GM18873 (cell line): ENCODE measurements at regions not wholly inside any gene's neighbourhood (a gene's known extent, or its start where the extent isn't known, plus 50 kb on each side); places are given as distances from the start of the nearest gene placed in this dataset.
"Not testable (repeated sequence)": the region's sequence is repeated elsewhere in the genome, so short reads cannot be mapped to it uniquely, and the experiment has no call there.

ENCODE experiments used
- ATAC-seq: cut with Tn5 transposase; IDR thresholded peaks from one replicate; pipeline ENCODE4 v1.9.1; 2021; ENCODE audit warnings: mild to moderate bottlenecking, moderate library complexity, moderate number of reproducible peaks; ENCODE audit not compliant: unreplicated experiment, low FRiP score

DNA sequence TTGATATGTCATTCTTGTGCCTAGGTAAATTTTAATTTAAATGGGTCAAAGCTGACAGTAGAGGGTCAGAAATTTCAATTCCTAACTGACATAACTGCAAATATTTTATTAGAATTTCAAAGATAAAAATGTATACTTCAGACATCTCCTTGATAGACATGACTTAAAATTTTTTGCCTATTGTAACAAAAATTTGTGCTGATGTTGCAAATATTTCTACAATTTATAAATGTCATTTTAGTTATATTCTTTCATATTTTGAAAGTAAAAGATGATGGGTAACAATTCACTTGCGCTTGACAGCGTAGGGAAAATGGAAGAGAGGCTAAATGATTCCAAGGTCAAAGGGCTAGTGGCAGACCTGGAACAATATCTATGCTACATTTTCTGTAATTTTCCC is 220.3 kb upstream of the ST8SIA4 start:
- no peak for ATAC-seq

DNA sequence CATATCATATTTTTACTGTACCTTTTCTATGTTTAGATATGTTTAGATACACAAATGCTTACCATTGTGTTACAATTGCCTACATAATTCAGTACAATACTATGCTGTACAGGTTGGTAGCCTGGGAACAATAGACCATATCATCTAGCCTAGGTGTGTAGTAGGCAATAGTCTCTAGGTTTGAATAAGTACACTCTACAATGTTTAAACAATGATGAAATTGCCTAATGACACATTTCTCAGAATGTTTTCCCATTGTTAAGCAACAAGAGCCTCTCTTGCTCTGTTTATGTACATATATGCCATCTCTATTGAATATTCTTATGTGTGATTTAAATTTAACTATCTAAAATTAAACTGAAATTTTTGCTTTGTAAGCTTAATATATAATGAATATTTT is 209.6 kb upstream of the ST8SIA4 start:
- no peak for ATAC-seq

DNA sequence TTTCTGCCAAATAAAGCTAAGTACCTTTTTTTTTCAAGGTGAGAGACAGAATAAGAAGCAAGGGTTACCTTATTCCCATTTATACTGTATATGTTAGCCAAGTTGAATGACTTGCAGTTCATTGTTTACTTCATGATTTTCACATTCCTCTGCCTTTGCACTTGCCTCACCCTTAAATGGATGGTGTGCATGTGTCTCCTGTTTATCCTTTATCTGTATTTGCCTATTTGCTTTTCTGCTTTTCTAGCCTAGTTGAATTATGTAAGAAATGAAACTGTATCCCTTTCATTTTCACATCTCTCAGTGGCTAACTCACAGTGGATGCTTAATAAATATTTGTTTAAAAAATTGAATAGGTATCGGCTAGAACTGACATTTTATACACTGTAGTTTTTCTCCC is 200.8 kb upstream of the ST8SIA4 start:
- no peak for ATAC-seq

DNA sequence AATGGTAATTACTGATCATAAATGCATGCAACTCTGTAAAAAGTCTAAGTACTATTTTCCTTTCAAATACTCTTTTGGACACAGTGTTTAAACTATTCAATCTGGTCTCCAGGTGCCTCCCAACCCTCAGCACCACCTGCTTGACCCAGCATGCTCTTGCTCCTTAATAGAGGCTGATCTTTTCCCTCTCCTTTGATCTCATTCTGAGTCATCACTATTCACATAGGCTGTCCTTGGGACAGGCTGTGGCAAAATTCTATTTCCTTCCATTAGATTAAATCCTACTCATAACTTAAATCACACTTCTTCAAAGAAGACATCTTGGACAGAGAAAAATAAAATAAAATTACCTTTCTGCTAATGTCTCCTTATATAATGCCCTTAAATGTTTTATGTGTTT is 199.4 kb upstream of the ST8SIA4 start:
- ATAC-seq: no peak

DNA sequence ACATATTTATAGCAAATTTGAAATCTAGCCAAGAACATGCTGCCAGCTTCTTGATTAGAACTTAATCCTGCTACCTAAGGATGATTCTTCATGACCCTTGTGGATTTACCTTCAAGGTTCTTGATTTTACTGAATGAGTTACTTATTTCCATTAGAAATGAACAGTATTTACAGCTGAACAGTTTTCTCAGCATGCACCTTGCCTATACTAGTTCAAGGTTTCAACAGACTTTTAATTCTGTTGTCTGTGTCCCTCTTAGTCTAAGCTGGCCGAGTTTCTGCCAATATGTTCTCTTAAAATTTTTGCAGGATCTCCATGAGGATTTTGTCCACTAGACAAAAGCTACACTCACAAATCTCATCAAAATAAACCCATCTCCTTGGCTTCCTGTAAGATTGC is 188.8 kb upstream of the ST8SIA4 start:
- ATAC-seq: no peak

DNA sequence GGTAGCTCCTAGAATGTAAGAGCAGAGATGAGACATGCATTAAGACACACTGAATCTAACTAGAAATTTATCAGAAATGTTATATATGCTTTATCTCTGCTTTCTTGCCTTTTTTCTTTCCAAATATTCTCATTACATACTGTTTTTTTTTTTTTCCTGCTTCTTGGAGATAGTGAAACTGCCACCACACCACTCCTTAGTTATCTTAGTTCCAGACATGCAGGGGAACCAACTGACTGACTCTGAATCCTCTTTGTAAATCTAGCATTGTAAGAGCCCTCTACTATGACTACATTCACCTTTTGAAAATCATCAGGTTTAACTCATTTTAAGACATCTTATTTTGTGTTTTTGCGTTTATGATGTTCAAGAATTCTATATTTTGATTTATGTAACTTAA is 181.3 kb upstream of the ST8SIA4 start:
- no peak for ATAC-seq

DNA sequence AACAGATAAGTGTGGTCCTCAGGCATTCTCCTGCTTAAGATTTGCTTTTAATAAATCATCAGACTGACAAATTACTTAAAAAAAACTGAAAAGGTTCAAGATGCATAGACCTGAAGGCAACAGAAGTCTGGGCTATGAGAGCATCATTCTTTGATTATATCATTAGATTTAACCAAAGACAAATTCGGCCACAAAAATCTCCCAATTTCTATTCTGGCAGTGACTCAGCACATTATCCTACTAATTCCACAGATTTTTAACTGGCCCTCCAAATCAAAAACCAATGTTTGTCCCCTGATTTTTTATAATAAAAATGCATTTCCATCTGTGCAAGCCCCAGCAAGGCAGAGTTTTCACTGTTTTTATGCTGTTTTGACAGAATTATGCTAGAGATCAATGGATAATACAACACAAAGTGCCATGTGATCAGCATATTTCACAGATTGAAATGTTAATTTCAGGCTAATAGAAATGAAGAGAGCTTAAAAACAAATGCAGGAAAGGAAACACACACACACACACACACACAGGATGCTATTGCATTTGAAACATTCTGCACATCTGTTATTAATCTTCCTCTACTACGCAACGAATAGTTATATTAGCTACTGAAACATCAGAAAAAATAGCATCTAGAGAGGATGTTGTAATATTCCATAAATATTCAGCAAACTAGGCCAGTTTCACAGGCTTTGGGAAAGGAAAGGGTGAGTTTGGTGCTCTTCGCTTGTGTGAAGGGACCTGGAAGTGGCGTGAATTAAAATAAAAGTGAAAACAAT is 177.6 kb upstream of the ST8SIA4 start:
- no peak for ATAC-seq

DNA sequence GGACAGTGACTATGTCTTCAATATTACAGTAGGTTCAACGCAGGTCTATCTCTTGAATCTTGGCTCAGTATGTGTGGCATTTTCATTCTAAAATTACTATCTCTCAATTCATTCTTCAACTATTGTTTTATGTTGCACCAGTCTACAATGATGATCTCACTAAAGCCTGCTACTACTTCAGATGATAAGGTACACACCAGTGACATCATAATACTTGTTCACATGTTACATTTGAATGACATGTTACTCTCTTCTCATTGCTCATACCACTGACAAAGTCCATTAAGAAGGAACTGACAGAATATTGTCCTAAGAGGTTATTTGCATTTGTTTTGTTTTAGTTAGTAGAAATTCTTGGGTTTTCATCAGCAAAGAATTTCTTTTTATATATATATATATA is 165.2 kb upstream of the ST8SIA4 start:
- no peak for ATAC-seq

DNA sequence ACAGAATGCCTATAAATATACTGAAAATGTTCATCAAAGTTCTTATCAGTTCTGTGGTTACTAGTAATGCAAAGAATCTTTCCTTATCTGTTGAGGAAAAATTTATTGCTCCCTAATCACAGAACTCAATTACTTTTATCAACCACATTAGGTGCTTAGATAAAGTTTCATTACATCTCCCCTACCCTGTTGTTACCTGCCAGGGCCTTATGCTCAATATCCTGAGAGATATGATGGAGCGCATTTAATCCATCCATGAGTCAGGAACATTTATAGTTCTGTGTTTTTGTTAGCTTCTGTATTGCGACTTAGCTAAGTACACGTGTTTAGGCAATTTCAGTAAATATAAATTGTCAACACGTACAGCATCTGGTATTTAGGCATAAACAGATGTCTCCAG is 164.3 kb upstream of the ST8SIA4 start:
- no peak for ATAC-seq

DNA sequence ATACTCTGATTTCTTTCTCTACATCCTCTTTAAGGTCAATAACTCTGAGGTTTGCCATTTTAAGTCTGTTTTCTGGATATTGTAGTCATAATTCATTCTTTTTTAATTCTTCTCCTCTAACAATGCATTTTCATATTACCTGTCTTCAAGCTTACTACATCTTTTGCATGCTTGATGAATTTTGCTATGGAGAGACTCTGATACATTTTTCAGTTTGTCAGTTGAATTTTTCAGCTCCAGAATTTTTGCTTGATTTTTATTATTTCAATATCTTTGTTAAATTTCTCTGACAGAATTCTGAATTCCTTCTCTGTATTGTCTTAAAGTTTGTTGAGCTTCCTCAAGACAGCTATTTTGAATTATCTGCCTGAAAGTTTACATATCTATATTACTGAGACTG is 159.8 kb upstream of the ST8SIA4 start:
- ATAC-seq: no peak

DNA sequence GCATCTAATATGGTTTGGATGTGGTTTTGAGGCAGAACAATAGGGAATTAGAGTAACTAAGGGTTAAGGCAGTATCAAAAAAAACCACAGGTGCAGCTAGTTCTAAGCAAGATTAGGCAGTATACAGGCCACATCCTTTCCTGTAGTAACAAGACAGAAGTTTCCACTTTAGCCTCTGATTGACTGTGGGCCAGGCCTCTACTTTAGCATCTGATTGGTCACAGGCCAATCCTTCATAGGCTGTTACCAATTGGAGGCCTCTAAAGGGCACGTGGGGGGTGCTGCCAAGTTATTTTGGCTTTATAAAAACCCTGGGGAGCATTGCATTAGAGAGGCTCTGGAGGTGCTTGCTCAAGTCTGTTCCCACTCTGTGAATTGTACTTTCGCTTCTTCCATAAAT is 144.1 kb upstream of the ST8SIA4 start:
- no peak for ATAC-seq

DNA sequence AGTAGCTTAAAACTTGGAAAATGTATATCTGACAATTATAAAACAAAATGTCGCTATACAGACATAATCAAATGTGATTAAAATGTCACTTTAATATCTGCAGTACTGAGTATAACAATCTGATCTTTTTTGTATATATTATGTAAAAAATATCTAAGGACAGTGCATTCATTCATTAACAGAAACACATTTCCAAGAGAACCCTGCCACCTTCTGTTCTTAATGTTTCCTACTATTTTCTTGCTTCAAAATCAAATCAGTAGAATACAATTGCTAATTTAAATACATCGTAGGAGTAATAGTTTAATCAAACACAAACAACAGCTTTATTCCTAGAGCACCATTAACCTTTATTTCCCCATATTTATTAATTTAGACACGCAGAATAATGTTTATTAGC is 142.6 kb upstream of the ST8SIA4 start:
- no peak for ATAC-seq

DNA sequence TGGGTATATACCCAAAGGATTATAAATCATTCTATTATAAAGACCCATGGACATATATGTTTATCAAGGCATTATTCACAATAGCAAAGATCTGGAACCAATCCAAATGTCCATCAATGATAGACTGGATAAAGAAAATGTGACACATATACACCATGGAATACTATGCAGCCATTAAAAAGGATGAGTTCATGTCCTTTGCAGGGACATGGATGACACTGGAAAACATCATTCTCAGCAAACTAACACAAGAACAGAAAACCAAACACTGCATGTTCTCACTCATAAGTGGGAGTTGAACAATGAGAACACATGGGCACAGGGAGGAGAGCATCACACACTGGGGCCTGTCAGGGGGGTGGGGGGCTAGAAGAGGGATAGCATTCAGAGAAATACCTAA is 136.9 kb upstream of the ST8SIA4 start:
- ATAC-seq: not testable (repeated sequence)

DNA sequence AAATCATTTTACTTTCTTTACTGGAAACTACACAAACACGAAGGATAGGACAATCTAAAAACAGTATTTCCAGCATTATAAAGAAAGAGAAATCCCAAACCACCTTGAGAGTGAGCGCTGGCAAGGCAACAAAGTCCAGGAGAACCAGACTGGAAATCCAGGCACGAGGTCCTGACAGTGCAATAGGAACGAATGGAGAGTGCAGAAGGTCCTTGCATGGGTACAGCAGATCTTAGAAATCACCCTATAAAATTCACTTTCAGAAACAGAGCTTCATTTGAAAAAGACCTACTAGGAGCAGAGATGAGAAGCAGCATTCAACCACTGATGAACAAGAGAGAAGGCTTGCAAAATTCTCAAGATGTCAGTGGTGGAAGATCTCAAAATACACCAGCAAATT is 133.7 kb upstream of the ST8SIA4 start:
- ATAC-seq: no peak

DNA sequence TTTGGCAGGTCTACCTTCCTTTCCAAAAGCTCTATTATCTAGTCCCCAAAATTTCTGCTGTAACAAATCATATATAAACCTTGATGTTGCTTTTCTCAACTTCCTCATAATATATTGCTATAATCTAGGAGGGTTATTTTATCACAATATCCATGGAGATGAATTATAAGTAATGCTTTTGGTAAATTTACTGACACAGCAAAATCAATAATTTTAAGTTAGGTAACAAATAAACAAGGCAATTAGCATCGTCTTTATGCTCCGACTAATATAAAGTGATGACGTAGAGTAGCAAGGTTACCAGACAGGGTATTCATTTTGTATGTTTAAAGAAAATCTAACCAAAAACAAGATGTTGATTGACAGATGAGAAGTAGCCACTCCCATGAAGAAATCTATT is 132.3 kb upstream of the ST8SIA4 start:
- ATAC-seq: no peak

DNA sequence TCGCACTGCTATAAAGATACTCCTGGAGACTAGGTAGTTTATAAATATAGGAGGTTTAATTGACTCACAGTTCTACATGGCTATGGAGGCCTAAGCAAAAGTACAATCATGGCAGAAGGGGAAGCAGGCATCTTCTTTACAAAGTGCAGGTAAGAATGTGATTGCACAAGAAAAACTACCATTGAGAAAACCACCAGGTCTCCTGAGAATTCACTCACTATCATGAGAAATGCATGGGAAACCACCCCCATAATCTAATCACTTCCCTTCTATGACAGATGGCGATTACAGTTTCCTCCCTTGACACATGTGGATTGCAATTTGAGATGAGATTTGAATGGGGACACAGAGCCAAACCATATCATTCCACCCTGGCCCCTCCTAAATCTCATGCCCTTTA is 121.2 kb upstream of the ST8SIA4 start:
- ATAC-seq: no peak

DNA sequence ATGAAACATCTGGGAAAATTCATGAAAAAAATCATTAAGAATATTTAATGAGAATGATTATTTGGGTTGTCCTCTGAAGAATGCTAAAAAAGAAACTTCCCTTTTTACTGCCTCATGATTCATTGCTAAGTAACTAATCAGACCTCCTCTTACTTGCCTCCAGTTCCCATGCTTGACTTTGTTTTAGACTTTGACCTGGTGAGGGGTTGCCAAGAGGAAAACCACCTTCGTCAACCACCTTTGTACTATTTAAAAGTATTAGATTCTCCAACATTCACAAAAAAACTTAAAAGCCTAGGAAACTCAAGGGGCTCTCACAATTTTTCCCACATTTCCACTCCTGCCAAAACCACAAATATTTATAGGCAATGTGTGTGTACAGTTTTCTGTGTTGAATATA is 115.2 kb upstream of the ST8SIA4 start:
- ATAC-seq: no peak

DNA sequence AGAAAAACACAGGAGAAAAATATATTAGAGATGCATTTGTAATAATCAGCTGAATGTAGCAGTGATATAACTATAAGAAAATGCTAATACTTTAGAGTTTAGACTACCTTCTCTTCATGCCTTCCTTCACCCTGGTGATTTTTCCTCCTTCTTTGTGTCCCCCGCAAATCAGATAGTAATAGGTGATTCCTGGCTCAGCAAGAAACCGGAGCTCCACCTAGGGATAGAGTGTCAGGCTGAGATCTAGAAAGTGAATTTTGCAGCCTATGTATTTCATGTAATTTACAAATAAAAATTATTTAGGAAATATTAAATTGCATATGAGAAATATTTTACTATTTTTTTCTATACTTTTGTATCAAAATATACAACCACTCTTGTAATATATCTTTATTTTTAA is 109.8 kb upstream of the ST8SIA4 start:
- no peak for ATAC-seq

DNA sequence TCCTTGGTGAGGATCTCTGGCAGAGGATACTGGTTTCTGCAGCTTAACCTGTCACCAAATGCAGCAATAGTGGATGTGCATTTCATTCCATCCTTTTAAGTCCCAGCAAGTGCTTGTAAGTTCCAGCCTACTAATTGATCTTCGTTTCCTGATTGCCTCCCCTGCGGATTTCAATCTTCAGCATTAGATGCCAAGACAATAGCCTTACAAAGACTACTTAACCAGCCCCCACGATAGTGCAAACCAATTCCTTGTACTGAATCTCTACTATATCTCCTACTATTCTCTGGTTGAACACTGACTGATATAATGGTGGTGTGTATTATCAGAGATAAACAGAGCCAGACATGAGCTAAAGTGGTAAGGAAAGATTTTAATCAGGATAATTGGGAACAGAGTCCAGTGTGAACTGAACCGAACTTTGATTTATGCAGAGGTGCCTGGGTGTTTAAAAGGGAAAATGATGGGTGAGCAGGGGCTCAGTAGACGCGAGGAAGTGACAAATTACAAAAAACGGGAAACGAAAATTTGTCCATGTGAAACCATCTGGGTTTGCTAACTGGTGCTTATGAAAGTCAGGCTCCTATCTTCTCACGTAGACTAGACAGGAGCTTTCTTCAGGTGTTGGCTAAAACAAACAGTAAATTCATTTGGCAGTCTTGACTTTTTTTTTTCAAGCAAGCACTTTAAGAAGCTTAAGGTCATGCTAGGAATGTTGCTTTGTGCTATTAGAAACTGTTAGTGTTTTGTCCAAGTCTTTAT is 106.9 kb upstream of the ST8SIA4 start:
- ATAC-seq: peak; percentile 90

DNA sequence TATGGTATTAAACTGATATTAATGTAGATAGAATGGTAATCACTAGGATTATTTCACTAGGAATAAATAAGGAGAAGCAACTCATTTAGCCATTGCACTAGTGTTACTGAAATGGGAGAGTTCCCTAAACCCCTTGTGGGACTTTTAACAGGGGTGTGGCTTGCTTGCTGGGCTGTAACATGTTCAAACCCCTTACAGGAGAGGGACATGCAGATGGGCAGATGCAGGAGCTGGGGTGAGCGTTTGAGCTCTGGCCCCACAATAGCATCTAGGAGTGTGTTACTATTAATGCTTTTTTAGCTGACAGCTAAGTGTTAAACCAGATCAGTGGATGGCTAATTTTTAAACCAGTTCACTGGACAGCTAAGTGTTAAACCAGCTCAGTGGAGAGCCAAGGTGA is 89.3 kb upstream of the ST8SIA4 start:
- no peak for ATAC-seq

DNA sequence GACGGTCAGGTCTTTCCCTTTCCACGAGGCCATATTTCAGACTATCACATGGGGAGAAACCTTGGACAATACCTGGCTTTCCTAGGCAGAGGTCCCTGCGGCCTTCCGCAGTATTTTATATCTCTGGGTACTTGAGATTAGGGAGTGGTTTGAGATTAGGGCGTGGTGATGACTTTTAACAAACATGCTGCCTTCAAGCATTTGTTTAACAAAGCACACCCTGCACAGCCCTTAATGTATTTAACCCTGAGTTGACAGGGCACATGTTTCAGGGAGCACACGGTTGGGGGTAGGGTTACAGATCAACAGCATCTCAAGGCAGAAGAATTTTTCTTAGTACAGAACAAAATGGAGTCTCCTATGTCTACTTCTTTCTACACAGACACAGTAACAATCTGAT is 80.5 kb upstream of the ST8SIA4 start:
- ATAC-seq: not testable (repeated sequence)

DNA sequence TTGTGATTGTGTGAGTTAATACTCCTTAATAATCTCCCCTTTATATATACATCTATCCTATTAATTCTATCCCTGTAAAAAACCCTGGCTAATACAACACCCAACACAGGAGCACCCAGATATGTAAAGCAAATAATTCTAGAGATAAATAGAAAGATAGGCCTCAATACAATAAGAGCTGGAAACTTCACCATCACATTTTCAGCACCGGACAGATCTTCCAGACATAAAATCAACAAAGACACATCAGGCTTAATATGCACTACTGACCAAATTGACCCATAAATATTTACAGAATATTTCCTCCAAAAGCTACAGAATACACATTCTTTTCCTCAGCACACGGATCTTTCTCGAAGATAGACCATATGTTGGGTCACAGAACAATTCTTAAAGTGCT is 71.0 kb upstream of the ST8SIA4 start:
- ATAC-seq: no peak
